H1 (cell line): ENCODE measurements at regions not wholly inside any gene's neighbourhood (a gene's known extent, or its start where the extent isn't known, plus 50 kb on each side); places are given as distances from the start of the nearest gene placed in this dataset.

Experiments
- CTCF ChIA-PET: fragments of 300-600 bp; sonication (Branson Sonifier 250); formaldehyde crosslinking; loops from one replicate; lab custom pipeline; 2021; ENCODE audit not compliant: partially characterized antibody; lab: Charles Lee
- POLR2A ChIA-PET: fragments of 300-600 bp; sonication (Branson Sonifier 250); formaldehyde crosslinking; loops from one replicate; lab custom pipeline; 2021; ENCODE audit warnings: inconsistent platforms; ENCODE audit not compliant: partially characterized antibody; lab: Charles Lee
- DNase-seq, 2 experiments: peaks; one replicate each; pipeline versions ENCODE4 v3.0.0 to v3.0.0-alpha.2; 2010 to 2022; ENCODE audit warnings: low spot score in 2 of 2, low read depth in 1 of 2, mixed read lengths in 1 of 2
- FAIRE-seq: peaks from 2 replicates; lab custom pipeline; 2011; peaks lifted over from hg19 to GRCh38; lab: Jason Lieb, UNC
- H2AFZ ChIP-seq: 2 replicates; pipeline ENCODE4 v1.8.1; 2012; ENCODE audit warnings: low read length, inconsistent platforms
- H2AK5ac ChIP-seq: 2 replicates; pipeline ENCODE4 v1.6.1; 2013; ENCODE audit warnings: low read depth, low read length
- H2BK120ac ChIP-seq: replicated peaks from 2 replicates; pipeline ENCODE3; 2013; ENCODE audit warnings: low read depth, low read length, inconsistent platforms
- H2BK12ac ChIP-seq: 2 replicates; pipeline ENCODE4 v1.6.1; 2013; ENCODE audit warnings: low read depth, low read length
- H2BK15ac ChIP-seq: 2 replicates; pipeline ENCODE4 v1.6.1; 2013; ENCODE audit warnings: low read length
- H2BK20ac ChIP-seq: 2 replicates; pipeline ENCODE4 v1.6.1; 2013; ENCODE audit warnings: low read length
- H2BK5ac ChIP-seq: 2 replicates; pipeline ENCODE4 v1.6.1; 2013; ENCODE audit warnings: low read depth, low read length
- H3K14ac ChIP-seq: 2 replicates; pipeline ENCODE4 v1.6.1; 2013; ENCODE audit warnings: inconsistent platforms; ENCODE audit not compliant: insufficient read length
- H3K18ac ChIP-seq: 2 replicates; pipeline ENCODE4 v1.6.1; 2013; ENCODE audit warnings: low read length; ENCODE audit errors: extremely low read depth
- H3K23ac ChIP-seq: 2 replicates; pipeline ENCODE4 v1.6.1; 2013; ENCODE audit warnings: inconsistent platforms; ENCODE audit not compliant: insufficient read length
- H3K23me2 ChIP-seq: 2 replicates; pipeline ENCODE4 v1.6.1; 2013; ENCODE audit warnings: low read depth, low read length
- H3K27ac ChIP-seq: 2 replicates; pipeline ENCODE4 v1.6.1; 2011; ENCODE audit warnings: low read depth, low read length, inconsistent platforms
- H3K27me3 ChIP-seq, 4 experiments: replicated peaks in 1 of 4; 1 replicate in 1 of 4; 2 replicates in 3 of 4; pipeline versions ENCODE4 v1.6.1 to v1.8.1; 2011 to 2013; ENCODE audit warnings: low read length in 3 of 4, mild to moderate bottlenecking in 3 of 4, inconsistent platforms in 2 of 4, mixed read lengths in 2 of 4, moderate library complexity in 1 of 4; ENCODE audit not compliant: control insufficient read depth in 3 of 4, insufficient read depth in 3 of 4; ENCODE audit errors: extremely low read depth in 1 of 4
- H3K36me3 ChIP-seq, 4 experiments: 2 replicates each; pipeline versions ENCODE4 v1.6.1 to v1.8.1; 2011 to 2013; ENCODE audit warnings: mild to moderate bottlenecking in 4 of 4, low read length in 3 of 4, moderate library complexity in 2 of 4, control low read depth in 1 of 4, inconsistent platforms in 1 of 4; ENCODE audit not compliant: insufficient read depth in 4 of 4, control insufficient read depth in 2 of 4
- H3K4ac ChIP-seq: replicated peaks from 2 replicates; pipeline ENCODE3; 2013; ENCODE audit warnings: low read length, low read depth, mixed read lengths, inconsistent platforms; ENCODE audit not compliant: insufficient read length
- H3K4me1 ChIP-seq, 4 experiments: replicated peaks in 1 of 4; 1 replicate in 1 of 4; 2 replicates in 3 of 4; pipeline versions ENCODE4 v1.6.1 to v1.8.1; 2011 to 2013; ENCODE audit warnings: low read length in 3 of 4, inconsistent platforms in 2 of 4, mixed read lengths in 1 of 4; ENCODE audit not compliant: insufficient read depth in 4 of 4, control insufficient read depth in 3 of 4
- H3K4me2 ChIP-seq, 2 experiments: 2 replicates each; pipeline versions ENCODE4 v1.6.1 to v1.8.1; 2011 to 2013; ENCODE audit warnings: low read depth in 2 of 2, low read length in 2 of 2, control low read depth in 1 of 2, inconsistent platforms in 1 of 2, mild to moderate bottlenecking in 1 of 2; ENCODE audit not compliant: insufficient read depth in 1 of 2
- H3K4me3 ChIP-seq, 4 experiments: fragments of 200-600, 300-600 bp in 1 of 4; sonication (generic), shearing (Covaris generic), sonication (Bioruptor Twin) in 1 of 4; 2 replicates each; pipeline versions ENCODE4 v1.5.1 to v1.8.1; 2011 to 2016; ENCODE audit warnings: low read length in 4 of 4, low read depth in 3 of 4, control low read depth in 2 of 4, inconsistent platforms in 2 of 4, mild to moderate bottlenecking in 2 of 4, mixed read lengths in 1 of 4, moderate library complexity in 1 of 4; ENCODE audit not compliant: insufficient read depth in 2 of 4; ENCODE audit errors: extremely low read depth in 1 of 4
- H3K56ac ChIP-seq: replicated peaks from 2 replicates; pipeline ENCODE3; 2013; ENCODE audit warnings: low read depth, mild to moderate bottlenecking, mixed read lengths, low read length, inconsistent platforms; ENCODE audit not compliant: insufficient read length
- H3K79me1 ChIP-seq: 2 replicates; pipeline ENCODE4 v1.6.1; 2013; ENCODE audit warnings: low read depth, low read length, control low read depth
- H3K79me2 ChIP-seq, 2 experiments: 2 replicates each; pipeline versions ENCODE4 v1.6.1 to v1.8.1; 2012 to 2013; ENCODE audit warnings: low read length in 2 of 2, mild to moderate bottlenecking in 2 of 2, inconsistent platforms in 1 of 2; ENCODE audit not compliant: insufficient read depth in 2 of 2, control insufficient read depth in 1 of 2
- H3K9ac ChIP-seq, 4 experiments: replicated peaks in 1 of 4; 1 replicate in 1 of 4; 2 replicates in 3 of 4; pipeline versions ENCODE4 v1.6.1 to v1.8.1; 2011 to 2013; ENCODE audit warnings: low read depth in 3 of 4, low read length in 3 of 4, control low read depth in 2 of 4, mild to moderate bottlenecking in 2 of 4, moderate library complexity in 2 of 4, inconsistent platforms in 1 of 4; ENCODE audit errors: extremely low read depth in 1 of 4
- H3K9me3 ChIP-seq, 2 experiments: 2 replicates each; pipeline versions ENCODE4 v1.6.1 to v1.8.1; 2012 to 2013; ENCODE audit warnings: mild to moderate bottlenecking in 2 of 2, moderate library complexity in 2 of 2, control low read depth in 1 of 2, inconsistent platforms in 1 of 2, low read depth in 1 of 2, low read length in 1 of 2, mixed read lengths in 1 of 2; ENCODE audit not compliant: insufficient read depth in 2 of 2
- H4K20me1 ChIP-seq, 2 experiments: replicated peaks in 1 of 2; 2 replicates each; pipeline versions ENCODE3 to v1.8.1; 2011 to 2013; ENCODE audit warnings: inconsistent platforms in 2 of 2, low read length in 2 of 2, mild to moderate bottlenecking in 1 of 2; ENCODE audit not compliant: insufficient read depth in 2 of 2, control insufficient read depth in 1 of 2
- H4K5ac ChIP-seq: 2 replicates; pipeline ENCODE4 v1.6.1; 2013; ENCODE audit warnings: low read length, low read depth, mixed read lengths, inconsistent platforms; ENCODE audit not compliant: insufficient read length
- H4K8ac ChIP-seq: 2 replicates; pipeline ENCODE4 v1.8.0; 2013; ENCODE audit warnings: mild to moderate bottlenecking, moderate library complexity, low read length, inconsistent platforms; ENCODE audit not compliant: insufficient read depth; ENCODE audit errors: extremely low read depth
- H4K91ac ChIP-seq: replicated peaks from 2 replicates; pipeline ENCODE3; 2013; ENCODE audit warnings: low read length, mixed read lengths, inconsistent platforms; ENCODE audit not compliant: insufficient read length
- ASH2L ChIP-seq: fragments of 200-600, 300-600 bp; sonication (generic); IDR thresholded peaks from one replicate; pipeline ENCODE4 v1.7.1; 2017; ENCODE audit warnings: low read length
- BRCA1 ChIP-seq: IDR thresholded peaks from 2 replicates; pipeline ENCODE4 v1.6.1; 2012; ENCODE audit warnings: low read depth, low read length, improper control_type of control experiment
- GABPA ChIP-seq: IDR thresholded peaks from 2 replicates; pipeline ENCODE4 v1.6.1; 2011; ENCODE audit warnings: mild to moderate bottlenecking, low read length, moderate library complexity, borderline replicate concordance; ENCODE audit not compliant: insufficient read depth
- KDM4A ChIP-seq: IDR thresholded peaks from one replicate; pipeline ENCODE4 v1.7.1; 2012; ENCODE audit warnings: low read depth, mild to moderate bottlenecking, moderate library complexity, low read length, inconsistent platforms; ENCODE audit not compliant: severe bottlenecking
- RFX5 ChIP-seq: IDR thresholded peaks from 2 replicates; pipeline ENCODE4 v1.6.1; 2011; ENCODE audit warnings: low read depth, low read length, improper control_type of control experiment, borderline replicate concordance
- RNF2 ChIP-seq: fragments of 200-900, 300-1000 bp; sonication (generic); IDR thresholded peaks from 2 replicates; pipeline ENCODE4 v1.7.1; 2016; ENCODE audit warnings: borderline replicate concordance, low read depth, mild to moderate bottlenecking, antibody characterized with exemption, low read length; ENCODE audit not compliant: poor library complexity, severe bottlenecking; ENCODE audit errors: missing control alignments
- TAF7 ChIP-seq: optimal IDR thresholded peaks from 2 replicates; pipeline ENCODE3; 2011; ENCODE audit warnings: low read depth, mild to moderate bottlenecking, inconsistent platforms, low read length, moderate library complexity, borderline replicate concordance
- TF ChIP-seq, protein P1 (sequence below), 3 experiments: IDR thresholded peaks; 1 replicate in 2 of 3; 2 replicates in 1 of 3; pipeline versions ENCODE4 v1.5.1 to v1.6.1; 2011; ENCODE audit warnings: low read length in 3 of 3, mild to moderate bottlenecking in 3 of 3, inconsistent platforms in 2 of 3, low read depth in 1 of 3, moderate library complexity in 1 of 3; ENCODE audit not compliant: insufficient read depth in 1 of 3; ENCODE audit errors: control extremely low read depth in 1 of 3

DNA sequence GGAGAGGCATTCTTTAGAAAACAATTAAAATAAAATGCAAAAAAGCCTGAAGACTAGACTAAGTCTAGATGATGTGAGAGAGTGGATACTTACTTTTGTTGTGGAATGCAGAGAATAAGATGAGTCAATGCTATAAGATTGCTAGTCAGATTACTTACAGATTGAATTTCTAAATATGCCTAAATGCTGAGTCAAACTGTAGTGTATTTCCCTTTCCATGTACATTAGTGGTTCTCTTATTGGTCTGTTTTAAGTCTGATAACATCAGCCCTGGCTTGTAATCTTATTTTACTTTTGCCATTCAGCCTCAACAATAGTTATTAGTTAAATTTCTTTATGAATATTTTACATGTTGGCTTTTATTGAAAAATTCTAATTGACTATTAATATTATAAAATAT, 702.7 kb downstream of the SOCS6 start:
- CTCF ChIA-PET = no interaction called here
- peaks cover 48 to 54% of the 10 kb centered on the region in 2 experiments for H3K9me3 ChIP-seq
- DNase-seq (no peak), FAIRE-seq (no peak)
- no peak overlapping the region for H4K5ac ChIP-seq
- H3K27me3 ChIP-seq = no peaks in the 10 kb centered on the region
- H3K4ac ChIP-seq = no peak overlapping the region
- H3K4me3 ChIP-seq = no peak overlapping the region
- POLR2A ChIA-PET = no interaction called here
- H2BK120ac ChIP-seq = no peak overlapping the region
- H3K27ac ChIP-seq = no peak overlapping the region
- H3K4me2 ChIP-seq = no peak overlapping the region
- no peak overlapping the region for H3K18ac ChIP-seq
- H2AK5ac ChIP-seq = no peak overlapping the region
- H3K79me2 ChIP-seq = no peaks in the 10 kb centered on the region
- no peak overlapping the region for H3K23ac ChIP-seq
- H3K9ac ChIP-seq = no peak overlapping the region
- H3K23me2 ChIP-seq = no peaks in the 10 kb centered on the region
- no peak overlapping the region for H4K8ac ChIP-seq
- H3K79me1 ChIP-seq = no peaks in the 10 kb centered on the region
- H4K91ac ChIP-seq = no peak overlapping the region
- H2BK15ac ChIP-seq = no peak overlapping the region
- no peaks in the 10 kb centered on the region for H3K4me1 ChIP-seq
- no peak overlapping the region for H2BK5ac ChIP-seq
- no peak overlapping the region for H2BK12ac ChIP-seq
- H2BK20ac ChIP-seq = no peak overlapping the region
- no peak overlapping the region for H3K56ac ChIP-seq
- H4K20me1 ChIP-seq = no peaks in the 10 kb centered on the region
- no peaks in the 10 kb centered on the region for H3K36me3 ChIP-seq
- H2AFZ ChIP-seq = no peak overlapping the region
- no peak overlapping the region for H3K14ac ChIP-seq
- TF ChIP-seq ASH2L (no peak), BRCA1 (no peak), TAF7 (no peak), RNF2 (no peak), RFX5 (no peak), KDM4A (no peak), GABPA (no peak)
- TF ChIP-seq, protein P1, sequence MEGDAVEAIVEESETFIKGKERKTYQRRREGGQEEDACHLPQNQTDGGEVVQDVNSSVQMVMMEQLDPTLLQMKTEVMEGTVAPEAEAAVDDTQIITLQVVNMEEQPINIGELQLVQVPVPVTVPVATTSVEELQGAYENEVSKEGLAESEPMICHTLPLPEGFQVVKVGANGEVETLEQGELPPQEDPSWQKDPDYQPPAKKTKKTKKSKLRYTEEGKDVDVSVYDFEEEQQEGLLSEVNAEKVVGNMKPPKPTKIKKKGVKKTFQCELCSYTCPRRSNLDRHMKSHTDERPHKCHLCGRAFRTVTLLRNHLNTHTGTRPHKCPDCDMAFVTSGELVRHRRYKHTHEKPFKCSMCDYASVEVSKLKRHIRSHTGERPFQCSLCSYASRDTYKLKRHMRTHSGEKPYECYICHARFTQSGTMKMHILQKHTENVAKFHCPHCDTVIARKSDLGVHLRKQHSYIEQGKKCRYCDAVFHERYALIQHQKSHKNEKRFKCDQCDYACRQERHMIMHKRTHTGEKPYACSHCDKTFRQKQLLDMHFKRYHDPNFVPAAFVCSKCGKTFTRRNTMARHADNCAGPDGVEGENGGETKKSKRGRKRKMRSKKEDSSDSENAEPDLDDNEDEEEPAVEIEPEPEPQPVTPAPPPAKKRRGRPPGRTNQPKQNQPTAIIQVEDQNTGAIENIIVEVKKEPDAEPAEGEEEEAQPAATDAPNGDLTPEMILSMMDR (IDR thresholded peaks at IDR 0.05; ENCODE audit: control extremely low read depth in 1 of 3, insufficient read depth in 1 of 3, low read depth in 1 of 3, low read length in 3 of 3) = no peak
